ENCODE measurements at regions not wholly inside any gene's neighbourhood (a gene's known extent, or its start where the extent isn't known, plus 50 kb on each side); places are given as distances from the start of the nearest gene placed in this dataset.
"Not testable (repeated sequence)": the region's sequence is repeated elsewhere in the genome, so short reads cannot be mapped to it uniquely, and the experiment has no call there.

GRCh38 chr5:162685302-162685701 is 617.7 kb downstream of the GABRG2 start:
- no peak overlapping the region for H3K9ac ChIP-seq (ENCODE audit: control insufficient read depth, extremely low read depth, insufficient read depth, low read length)
- H3K27ac ChIP-seq (ENCODE audit: control insufficient read depth, insufficient read depth, low read length), result no peak overlapping the region
- H3K9me1 ChIP-seq (ENCODE audit: control insufficient read depth, extremely low read depth, insufficient read depth, low read length), result no peaks in the 10 kb centered on the region
- H2AFZ ChIP-seq (ENCODE audit: control insufficient read depth, low read length), result no peak overlapping the region
- no peak overlapping the region for H3K4me2 ChIP-seq (ENCODE audit: control insufficient read depth, extremely low read depth, insufficient read depth, low read depth, low read length)
- no peak for DNase-seq (ENCODE audit: low read depth, low spot score)
- TF ChIP-seq CTCF (optimal IDR thresholded peaks at IDR 0.05 in 1 of 3, IDR thresholded peaks at IDR 0.05 in 1 of 3, conservative IDR thresholded peaks at IDR 0.05 in 1 of 3; ENCODE audit: extremely low read depth in 1 of 3, insufficient read depth in 2 of 3, low read length in 3 of 3) (no peak), EZH2 (IDR thresholded peaks at IDR 0.05; ENCODE audit: low read length) (no peak)
- no peaks in the 10 kb centered on the region for H4K20me1 ChIP-seq (ENCODE audit: control insufficient read depth, extremely low read depth, insufficient read depth, low read length)
- dilution Hi-C loops (cut with MboI; ENCODE audit: extremely low pct_ligation_motif_present, low sequenced_read_pairs), result no loop called here
- H3K4me3 ChIP-seq (ENCODE audit: control insufficient read depth in 2 of 3, extremely low read depth in 1 of 3, insufficient read depth in 2 of 3, low read depth in 1 of 3, low read length in 3 of 3), result no peak overlapping the region
- no peaks in the 10 kb centered on the region for H3K27me3 ChIP-seq (ENCODE audit: control insufficient read depth, extremely low read depth, insufficient read depth, low read length)
- FAIRE-seq, result no peak
- no peaks in the 10 kb centered on the region for H3K4me1 ChIP-seq (ENCODE audit: control insufficient read depth, extremely low read depth, insufficient read depth, low read length)
- H3K9me3 ChIP-seq (ENCODE audit: control insufficient read depth, low read depth, low read length), result no peaks in the 10 kb centered on the region
- H3K36me3 ChIP-seq (ENCODE audit: control insufficient read depth in 2 of 2, extremely low read depth in 1 of 2, insufficient read depth in 2 of 2, low read length in 2 of 2), result no peaks in the 10 kb centered on the region
- no peaks in the 10 kb centered on the region for H3K79me2 ChIP-seq (ENCODE audit: control insufficient read depth, insufficient read depth, low read length)

- H3K27me3 ChIP-seq (ENCODE audit: control insufficient read depth, extremely low read depth, insufficient read depth, low read length); H3K4me3 ChIP-seq (ENCODE audit: control insufficient read depth in 2 of 3, extremely low read depth in 1 of 3, insufficient read depth in 2 of 3, low read depth in 1 of 3, low read length in 3 of 3); H3K9me1 ChIP-seq (ENCODE audit: control insufficient read depth, extremely low read depth, insufficient read depth, low read length); FAIRE-seq; H2AFZ ChIP-seq (ENCODE audit: control insufficient read depth, low read length); H3K79me2 ChIP-seq (ENCODE audit: control insufficient read depth, insufficient read depth, low read length); H3K9me3 ChIP-seq (ENCODE audit: control insufficient read depth, low read depth, low read length); dilution Hi-C loops (cut with MboI; ENCODE audit: extremely low pct_ligation_motif_present, low sequenced_read_pairs); H3K9ac ChIP-seq (ENCODE audit: control insufficient read depth, extremely low read depth, insufficient read depth, low read length); H3K27ac ChIP-seq (ENCODE audit: control insufficient read depth, insufficient read depth, low read length); H3K36me3 ChIP-seq (ENCODE audit: control insufficient read depth in 2 of 2, extremely low read depth in 1 of 2, insufficient read depth in 2 of 2, low read length in 2 of 2); H3K4me1 ChIP-seq (ENCODE audit: control insufficient read depth, extremely low read depth, insufficient read depth, low read length); H4K20me1 ChIP-seq (ENCODE audit: control insufficient read depth, extremely low read depth, insufficient read depth, low read length); H3K4me2 ChIP-seq (ENCODE audit: control insufficient read depth, extremely low read depth, insufficient read depth, low read depth, low read length); DNase-seq (ENCODE audit: low read depth, low spot score): not testable (repeated sequence)
Observed at GRCh38 chr5:162696272-162696671, 628.7 kb downstream of the GABRG2 start.

- H3K27me3 ChIP-seq (ENCODE audit: control insufficient read depth, extremely low read depth, insufficient read depth, low read length), result no peaks in the 10 kb centered on the region
- DNase-seq (ENCODE audit: low read depth, low spot score) (no peak), FAIRE-seq (no peak)
- no peaks in the 10 kb centered on the region for H3K9me1 ChIP-seq (ENCODE audit: control insufficient read depth, extremely low read depth, insufficient read depth, low read length)
- H4K20me1 ChIP-seq (ENCODE audit: control insufficient read depth, extremely low read depth, insufficient read depth, low read length), result no peaks in the 10 kb centered on the region
- no peaks in the 10 kb centered on the region for H3K4me1 ChIP-seq (ENCODE audit: control insufficient read depth, extremely low read depth, insufficient read depth, low read length)
- H3K36me3 ChIP-seq (ENCODE audit: control insufficient read depth in 2 of 2, extremely low read depth in 1 of 2, insufficient read depth in 2 of 2, low read length in 2 of 2), result no peaks in the 10 kb centered on the region
- no peak overlapping the region for H3K4me2 ChIP-seq (ENCODE audit: control insufficient read depth, extremely low read depth, insufficient read depth, low read depth, low read length)
- H3K9ac ChIP-seq (ENCODE audit: control insufficient read depth, extremely low read depth, insufficient read depth, low read length), result no peak overlapping the region
- dilution Hi-C loops (cut with MboI; ENCODE audit: extremely low pct_ligation_motif_present, low sequenced_read_pairs), result no loop called here
- no peaks in the 10 kb centered on the region for H3K79me2 ChIP-seq (ENCODE audit: control insufficient read depth, insufficient read depth, low read length)
- no peak for TF ChIP-seq EZH2 (IDR thresholded peaks at IDR 0.05; ENCODE audit: low read length)
- no peak for TF ChIP-seq CTCF (optimal IDR thresholded peaks at IDR 0.05 in 1 of 3, IDR thresholded peaks at IDR 0.05 in 1 of 3, conservative IDR thresholded peaks at IDR 0.05 in 1 of 3; ENCODE audit: extremely low read depth in 1 of 3, insufficient read depth in 2 of 3, low read length in 3 of 3)
- H3K27ac ChIP-seq (ENCODE audit: control insufficient read depth, insufficient read depth, low read length), result no peak overlapping the region
- no peak overlapping the region for H2AFZ ChIP-seq (ENCODE audit: control insufficient read depth, low read length)
- H3K9me3 ChIP-seq (ENCODE audit: control insufficient read depth, low read depth, low read length), result no peaks in the 10 kb centered on the region
- no peak overlapping the region for H3K4me3 ChIP-seq (ENCODE audit: control insufficient read depth in 2 of 3, extremely low read depth in 1 of 3, insufficient read depth in 2 of 3, low read depth in 1 of 3, low read length in 3 of 3)
Observed at GRCh38 chr5:162699361-162699760, 631.8 kb downstream of the GABRG2 start.

Data from keratinocyte (primary cell).